Epidermal melanocyte (primary cell): ENCODE measurements at regions not wholly inside any gene's neighbourhood (a gene's known extent, or its start where the extent isn't known, plus 50 kb on each side); places are given as distances from the start of the nearest gene placed in this dataset.

Experiments
- DNase-seq: peaks from one replicate; pipeline ENCODE4 v3.0.0; 2011; ENCODE audit warnings: low spot score; ENCODE audit not compliant: insufficient read length

- DNase-seq, result no peak
These were observed 481.6 kb downstream of the SH2D4B start for GRCh38 chr10:81019029-81019890.

DNA sequence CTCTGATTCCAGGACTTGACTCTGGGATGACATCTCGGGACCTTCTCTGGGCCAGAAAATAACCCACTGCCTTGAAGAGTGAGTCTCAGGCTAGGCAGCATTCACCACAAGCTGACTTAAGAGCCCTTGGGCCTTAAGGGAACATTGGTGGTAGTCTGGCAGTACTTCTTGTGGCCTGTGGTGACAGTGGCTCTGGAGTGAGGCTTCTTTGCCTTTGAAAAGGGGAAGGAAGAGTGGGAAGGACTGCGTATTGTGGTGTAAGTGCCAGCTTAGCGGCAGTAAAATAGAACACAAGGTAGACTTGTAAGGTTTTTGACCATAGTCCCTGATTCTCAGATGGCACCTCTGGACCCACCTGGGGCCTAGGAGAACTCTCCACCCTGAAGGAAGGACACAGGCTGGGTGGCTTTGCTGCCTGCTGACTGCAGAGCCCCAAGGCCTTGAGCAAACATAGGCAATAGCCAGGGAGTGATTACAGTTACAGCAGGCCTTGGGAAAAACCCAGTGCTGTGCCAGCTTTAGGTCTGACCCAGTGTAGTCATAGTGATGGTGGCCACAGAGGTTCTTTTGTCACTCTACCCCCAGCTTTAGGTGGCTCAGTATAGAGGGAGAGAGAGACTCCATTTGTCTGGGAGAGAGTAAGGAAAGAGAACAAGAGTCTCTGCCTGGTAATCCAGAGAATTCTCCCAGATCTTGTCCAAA, 483.9 kb downstream of the SH2D4B start:
- DNase-seq, result no peak

DNA sequence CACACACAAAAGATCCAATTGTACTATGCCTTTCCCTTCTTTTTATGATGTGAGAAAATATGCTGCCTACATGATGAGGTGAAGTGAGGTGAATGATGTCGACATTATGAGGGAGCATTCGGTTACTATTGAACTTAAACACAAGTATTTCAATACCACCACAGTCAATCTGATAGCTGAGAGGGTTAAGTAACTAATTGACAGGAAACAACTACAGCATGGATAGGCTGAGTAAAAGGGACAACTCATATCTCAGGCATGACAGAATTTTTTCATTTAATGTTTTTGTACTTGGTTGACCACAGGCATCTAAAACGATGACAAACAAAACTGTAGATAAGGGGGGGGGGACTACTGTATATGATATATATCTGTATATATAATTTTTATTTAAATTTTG, 488.9 kb downstream of the SH2D4B start:
- no peak for DNase-seq

DNA sequence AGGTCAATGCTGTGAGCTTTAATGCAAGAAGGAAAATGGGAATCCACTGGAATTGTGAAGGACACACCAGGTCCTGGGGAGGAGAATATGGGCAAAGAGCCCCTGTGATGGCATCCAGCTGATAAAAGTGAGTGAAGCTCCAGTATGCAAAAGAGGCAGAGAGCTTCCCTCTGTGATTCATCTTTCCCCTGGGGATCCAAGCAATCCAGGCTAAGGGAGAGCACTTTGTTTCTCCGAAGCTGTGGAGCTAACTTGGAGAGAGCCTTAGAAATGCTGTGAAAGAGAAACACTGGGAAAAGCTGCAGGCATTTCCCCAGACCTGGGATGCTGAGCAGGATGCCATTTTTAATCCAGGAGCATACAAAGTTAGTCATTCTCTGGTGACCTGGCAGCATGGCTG, 489.5 kb downstream of the SH2D4B start:
- DNase-seq, result no peak

DNA sequence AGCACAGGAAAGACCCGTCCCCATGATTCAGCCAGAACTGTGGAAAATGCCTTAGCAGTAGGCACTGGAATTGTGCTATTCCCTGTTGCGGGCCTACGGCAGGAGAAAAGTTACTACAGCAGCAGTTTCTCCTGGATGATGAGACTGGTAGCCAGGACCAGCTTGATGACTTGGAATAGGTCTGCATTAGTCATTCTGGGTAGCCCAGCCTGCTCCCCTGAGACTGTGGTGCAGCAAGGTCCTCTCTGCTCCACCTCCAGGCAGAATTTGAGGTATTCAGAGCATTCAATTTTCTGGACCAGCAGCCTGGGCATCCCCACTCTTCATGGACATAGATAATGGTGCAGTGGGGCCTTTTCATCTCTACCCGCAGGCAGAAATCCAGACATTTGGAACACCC, 490.0 kb downstream of the SH2D4B start:
- no peak for DNase-seq

DNA sequence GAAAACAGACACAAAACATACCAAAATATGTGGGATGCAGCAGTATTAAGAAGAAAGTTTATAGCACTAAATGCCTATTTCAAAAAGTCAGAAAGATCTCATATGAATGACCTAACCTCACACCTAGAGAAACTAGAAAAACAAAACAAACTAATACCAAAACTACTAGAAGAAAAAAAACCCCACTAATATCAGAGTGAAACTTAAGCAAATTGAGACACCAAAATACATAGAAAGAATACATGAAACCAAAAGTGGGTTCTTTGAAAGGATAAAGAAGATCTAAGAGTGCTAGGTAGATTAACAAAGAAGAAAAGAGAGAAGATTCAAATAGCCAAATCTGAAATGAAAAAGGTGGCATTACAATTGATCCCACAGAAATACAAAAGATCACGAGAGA, 494.1 kb downstream of the SH2D4B start:
- DNase-seq, result no peak

- DNase-seq, result no peak
These were observed 496.7 kb downstream of the SH2D4B start for GRCh38 chr10:81034383-81034782.

- DNase-seq, result no peak
These were observed 498.6 kb downstream of the SH2D4B start for GRCh38 chr10:81036257-81036656.

GRCh38 chr10:81040031-81040430, 502.3 kb downstream of the SH2D4B start:
- DNase-seq, result no peak

DNA sequence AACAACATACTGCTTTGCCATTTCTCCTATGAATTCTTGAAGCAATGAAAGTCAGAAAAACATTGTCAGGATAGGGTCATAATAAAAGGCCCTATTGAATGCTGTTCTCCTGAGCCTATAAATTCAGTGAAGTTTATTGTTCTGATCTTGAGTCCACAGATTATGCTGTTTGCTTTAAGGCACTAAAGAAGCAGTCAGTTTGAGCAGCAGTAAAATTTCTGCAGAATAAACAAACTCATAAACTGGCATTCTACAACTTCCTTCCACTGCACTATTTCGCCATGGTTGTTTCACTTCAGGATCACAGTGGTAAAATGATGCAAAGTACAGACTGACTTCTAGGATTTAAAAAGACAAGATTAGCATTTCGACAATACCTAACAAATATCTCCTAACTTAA, 503.2 kb downstream of the SH2D4B start:
- DNase-seq, result no peak

DNA sequence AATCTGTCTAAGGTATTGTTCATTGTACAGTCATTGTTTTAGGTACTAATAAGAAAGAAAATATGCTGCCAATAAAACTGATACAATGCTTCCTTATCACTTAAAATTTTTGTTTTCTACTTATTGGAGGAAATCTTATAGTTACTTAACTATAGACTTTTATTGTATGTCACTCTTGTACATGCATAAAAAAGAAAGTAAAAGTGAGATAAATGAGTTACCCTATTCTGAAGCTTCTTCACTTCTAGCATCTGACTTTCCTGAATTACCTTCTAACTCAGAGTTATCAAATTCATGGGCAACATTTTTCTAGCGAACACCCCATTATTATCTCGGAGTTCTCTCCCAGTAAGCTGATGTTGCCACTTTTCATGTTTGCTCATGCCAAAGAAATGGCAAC, 504.9 kb downstream of the SH2D4B start:
- no peak for DNase-seq

- no peak for DNase-seq
These were observed 527.8 kb downstream of the SH2D4B start for GRCh38 chr10:81065474-81065873.

DNA sequence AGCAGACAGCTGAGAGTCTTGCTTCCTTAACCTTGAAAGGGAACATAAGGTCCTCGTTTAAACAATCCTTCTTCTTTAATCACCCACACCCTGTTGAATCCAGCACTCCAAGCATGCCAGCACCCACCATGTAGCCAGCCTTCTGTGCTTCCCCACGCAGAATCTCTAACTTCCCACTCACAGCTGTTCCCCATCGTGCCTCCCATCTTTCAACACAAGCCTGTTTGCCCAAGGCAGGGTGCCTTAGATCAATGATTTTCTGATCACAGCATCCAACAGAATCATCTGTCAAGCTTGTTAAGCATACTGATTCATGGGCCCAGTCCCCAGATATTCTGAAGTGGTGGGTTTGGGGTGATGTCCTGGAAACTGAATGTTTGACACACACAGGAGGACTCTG, 530.8 kb downstream of the SH2D4B start:
- DNase-seq, result no peak

DNA sequence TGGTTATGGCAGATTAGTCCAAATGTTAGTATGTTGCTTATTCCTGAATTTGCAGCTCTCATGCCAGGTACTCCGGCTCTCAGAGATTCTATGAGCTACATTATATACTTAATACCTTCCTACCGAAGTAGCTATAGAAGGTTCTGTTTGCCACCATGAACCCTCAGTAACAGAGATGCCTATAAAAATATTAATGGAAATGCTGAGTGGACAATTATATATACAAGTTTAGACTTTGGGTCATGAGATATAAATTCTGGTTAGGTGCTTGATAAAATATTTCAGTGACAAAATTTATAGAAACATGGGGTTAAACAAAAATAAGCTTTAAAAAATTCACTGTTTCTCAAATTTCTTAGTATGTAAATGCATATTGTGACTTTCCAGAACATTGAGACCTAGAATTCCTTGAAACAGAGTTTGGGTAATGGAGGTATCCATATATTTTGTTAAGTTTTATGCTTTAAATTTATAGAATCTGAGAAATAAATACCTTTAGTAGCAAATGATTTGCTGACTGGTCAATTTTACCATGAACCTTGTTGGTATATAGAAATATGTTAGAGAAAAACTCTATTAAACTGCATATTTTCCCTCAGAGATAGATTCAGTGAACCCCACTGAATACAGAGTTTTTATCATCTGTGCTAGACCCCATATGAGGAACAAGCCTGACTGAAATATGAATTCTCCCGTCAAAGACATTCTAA, 533.5 kb downstream of the SH2D4B start:
- no peak for DNase-seq

DNA sequence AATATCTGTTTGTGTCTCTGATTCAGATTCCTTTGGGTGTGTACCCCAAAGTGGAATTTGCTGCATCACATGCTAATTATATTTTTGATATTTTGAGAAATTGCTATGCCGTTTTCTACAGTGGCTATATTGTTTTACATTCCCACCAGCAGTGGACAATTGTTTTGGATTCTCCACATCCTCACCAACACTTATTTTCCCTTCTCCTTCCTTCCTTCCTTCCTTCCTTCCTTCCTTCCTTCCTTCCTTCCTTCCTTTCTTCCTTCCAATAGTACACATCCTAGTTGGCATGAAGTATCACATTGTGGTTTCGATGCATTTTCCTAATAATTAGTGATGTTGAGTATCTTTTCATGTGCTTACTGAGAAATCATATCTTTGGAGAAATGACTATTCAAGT, 535.5 kb downstream of the SH2D4B start:
- DNase-seq, result no peak

DNA sequence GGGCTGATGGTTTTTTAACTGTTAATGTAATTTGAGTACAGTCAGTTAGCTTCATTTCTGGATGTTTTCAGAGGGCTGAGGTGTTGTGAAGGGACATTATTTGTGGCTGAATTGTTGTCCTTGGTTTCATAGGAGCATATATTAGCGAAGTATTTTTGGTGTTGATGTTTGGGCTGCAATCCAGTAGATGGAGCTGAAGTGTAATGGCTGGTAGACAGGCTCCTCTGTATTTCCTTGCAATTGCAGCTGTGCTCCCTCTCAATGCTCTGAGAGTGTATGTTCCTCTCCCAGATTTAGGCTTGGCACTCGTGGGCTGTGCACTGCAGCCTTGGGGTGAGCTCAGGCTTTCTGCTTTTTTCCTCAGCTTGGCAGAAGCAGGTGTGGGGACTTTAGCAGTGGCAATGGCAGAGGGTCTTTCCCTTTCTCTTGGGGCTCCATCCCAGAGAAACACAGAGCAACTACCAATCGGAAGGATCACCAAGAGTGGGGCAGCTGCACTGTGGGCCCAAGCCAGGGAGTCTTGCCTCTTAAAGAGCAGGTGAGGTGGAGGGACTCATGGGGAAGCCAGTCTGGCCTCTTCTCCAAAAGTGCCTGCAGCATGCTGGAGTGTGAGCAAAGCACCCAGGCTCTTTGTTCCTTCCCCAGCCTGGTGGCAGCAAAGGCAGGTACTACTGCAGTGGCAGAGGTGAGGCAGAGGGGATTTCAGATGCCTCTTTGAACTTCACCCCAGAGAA, 544.4 kb downstream of the SH2D4B start:
- DNase-seq, result no peak

DNA sequence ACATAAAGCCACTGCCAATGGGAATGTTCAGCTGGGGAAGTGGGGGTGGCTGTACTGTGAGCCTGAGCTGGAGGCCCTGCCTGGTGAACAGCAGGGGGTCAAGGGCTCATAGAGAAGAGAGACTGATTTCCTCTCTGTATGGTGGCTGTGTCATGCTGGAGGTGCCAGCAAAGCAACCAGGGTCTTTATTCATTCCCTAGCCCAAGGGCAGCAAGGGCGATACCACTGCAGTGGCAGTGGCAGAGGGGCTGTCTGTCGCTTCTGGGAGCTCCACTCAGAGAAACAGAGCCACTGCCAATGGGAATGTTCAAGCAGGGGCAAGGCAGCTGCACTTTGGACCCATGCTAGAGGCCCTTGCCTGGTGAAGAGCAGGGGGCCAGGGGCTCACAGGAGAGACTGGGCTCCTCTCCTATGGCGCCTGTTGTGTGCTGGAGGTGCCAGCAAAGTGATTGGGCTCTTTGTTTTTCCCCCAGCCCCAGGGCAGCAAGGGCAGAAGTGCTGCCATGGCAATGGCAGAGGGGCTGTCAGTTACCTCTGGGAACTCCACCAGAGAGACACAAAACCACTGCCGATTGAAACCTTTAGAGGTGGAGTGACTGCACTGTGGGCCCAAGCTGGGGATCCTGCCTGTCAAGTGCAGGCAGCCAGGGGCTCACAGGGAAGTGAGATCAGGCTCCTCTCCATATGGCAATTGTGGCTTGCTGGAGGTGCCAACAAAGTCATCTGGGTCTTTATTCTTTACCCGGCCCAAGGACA, 545.1 kb downstream of the SH2D4B start:
- no peak for DNase-seq

DNA sequence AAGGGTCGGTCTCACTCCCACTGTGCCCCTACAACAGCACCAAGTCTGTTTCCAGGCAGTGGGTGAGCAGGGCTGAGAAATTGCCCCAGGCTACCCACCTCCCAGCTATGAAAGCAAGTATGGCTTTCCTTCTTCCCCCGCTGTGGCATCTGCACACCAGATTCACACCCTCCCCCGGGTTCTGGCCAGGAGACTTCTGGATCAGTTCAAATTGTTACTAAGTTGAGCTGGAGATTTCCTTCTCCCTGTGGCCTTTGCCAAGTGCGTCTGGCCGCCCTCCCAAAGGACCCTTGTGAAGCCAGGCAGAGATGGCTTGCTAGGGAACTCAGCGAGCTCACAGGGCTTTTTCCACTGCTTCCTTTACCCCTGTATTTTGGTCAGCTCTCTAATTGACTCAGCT, 555.4 kb downstream of the SH2D4B start:
- DNase-seq, result no peak

GRCh38 chr10:81095238-81095637, 557.5 kb downstream of the SH2D4B start:
- no peak for DNase-seq

GRCh38 chr10:81096558-81096957, 558.9 kb downstream of the SH2D4B start:
- DNase-seq, result no peak

- DNase-seq, result no peak
These were observed 563.4 kb downstream of the SH2D4B start for GRCh38 chr10:81101062-81101461.
